Endothelial cell of umbilical vein (primary cell): ENCODE measurements at regions not wholly inside any gene's neighbourhood (a gene's known extent, or its start where the extent isn't known, plus 50 kb on each side); places are given as distances from the start of the nearest gene placed in this dataset.

Experiments used
- BruUV-seq: library from RNA; stranded (reverse); fragments of 400-500 nt; replicated peaks from 2 replicates; lab custom pipeline; 2021; lab: Mats Ljungman, UMichigan
- CTCF ChIA-PET: fragments of 300-600, 350-600 bp; sonication (Branson Sonifier 250); formaldehyde crosslinking; loops from one replicate; lab custom pipeline; 2021; ENCODE audit warnings: antibody characterized with exemption, inconsistent platforms; lab: Charles Lee
- POLR2A ChIA-PET: fragments of 300-600, 350-600 bp; sonication (Branson Sonifier 250); formaldehyde crosslinking; loops from one replicate; lab custom pipeline; 2021; ENCODE audit warnings: antibody characterized with exemption, inconsistent platforms; lab: Charles Lee
- DNase-seq: peaks from one replicate; pipeline ENCODE4 v3.0.0-alpha.2; 2011; ENCODE audit warnings: low read depth, low spot score
- FAIRE-seq: peaks from 2 replicates; lab custom pipeline; 2011; peaks lifted over from hg19 to GRCh38; lab: Jason Lieb, UNC
- H2AFZ ChIP-seq: 2 replicates; pipeline ENCODE4 v1.6.0; 2012; ENCODE audit warnings: low read depth, low read length, control low read depth, inconsistent platforms
- H3K27ac ChIP-seq: 2 replicates; pipeline ENCODE4 v1.5.1; 2011; ENCODE audit warnings: low read depth, mild to moderate bottlenecking, control low read depth, low read length, moderate library complexity; ENCODE audit not compliant: insufficient read depth
- H3K27me3 ChIP-seq, 2 experiments: 2 replicates each; pipeline versions ENCODE4 v1.6.0 to v1.6.1; 2011; ENCODE audit warnings: low read length in 2 of 2, mixed read lengths in 1 of 2; ENCODE audit not compliant: control insufficient read depth in 2 of 2, insufficient read depth in 2 of 2
- H3K36me3 ChIP-seq, 2 experiments: 2 replicates in 1 of 2; 3 replicates in 1 of 2; pipeline ENCODE4 v1.5.1; 2011; ENCODE audit warnings: low read length in 2 of 2, mild to moderate bottlenecking in 1 of 2, moderate library complexity in 1 of 2; ENCODE audit not compliant: control insufficient read depth in 2 of 2, insufficient read depth in 2 of 2; ENCODE audit errors: extremely low read depth in 1 of 2
- H3K4me1 ChIP-seq: 3 replicates; pipeline ENCODE4 v1.5.1; 2011; ENCODE audit warnings: mild to moderate bottlenecking, low read length; ENCODE audit not compliant: control insufficient read depth, insufficient read depth; ENCODE audit errors: extremely low read depth
- H3K4me2 ChIP-seq: 2 replicates; pipeline ENCODE4 v1.6.1; 2011; ENCODE audit warnings: low read length, control low read depth, mixed read lengths; ENCODE audit not compliant: insufficient read depth
- H3K4me3 ChIP-seq, 3 experiments: fragments of 200-600 bp in 1 of 3; sonication (generic), shearing (Covaris generic) in 1 of 3; replicated peaks in 1 of 3; 2 replicates each; pipeline ENCODE4 v1.5.1; 2011 to 2016; ENCODE audit warnings: control low read depth in 3 of 3, low read length in 3 of 3, mild to moderate bottlenecking in 2 of 3, inconsistent platforms in 1 of 3, low read depth in 1 of 3, moderate library complexity in 1 of 3; ENCODE audit not compliant: insufficient read depth in 1 of 3
- H3K79me2 ChIP-seq: 2 replicates; pipeline ENCODE4 v1.6.0; 2012; ENCODE audit warnings: low read length, inconsistent platforms; ENCODE audit not compliant: control insufficient read depth, insufficient read depth
- H3K9ac ChIP-seq: replicated peaks from 2 replicates; pipeline ENCODE3; 2011; ENCODE audit warnings: low read length, control low read depth; ENCODE audit not compliant: insufficient read depth; ENCODE audit errors: extremely low read depth
- H3K9me1 ChIP-seq: replicated peaks from 3 replicates; pipeline ENCODE4 v1.6.0; 2011; ENCODE audit warnings: mild to moderate bottlenecking, low read length; ENCODE audit not compliant: control insufficient read depth, insufficient read depth; ENCODE audit errors: extremely low read depth
- H3K9me3 ChIP-seq: replicated peaks from 2 replicates; pipeline ENCODE4 v1.5.1; 2012; ENCODE audit warnings: low read length, inconsistent platforms; ENCODE audit not compliant: control insufficient read depth, insufficient read depth
- H4K20me1 ChIP-seq: replicated peaks from 2 replicates; pipeline ENCODE3; 2011; ENCODE audit warnings: mild to moderate bottlenecking, low read length; ENCODE audit not compliant: control insufficient read depth, insufficient read depth; ENCODE audit errors: extremely low read depth
- EZH2 ChIP-seq: IDR thresholded peaks from 2 replicates; pipeline ENCODE4 v1.6.1; 2012; ENCODE audit warnings: borderline replicate concordance, low read depth, mild to moderate bottlenecking, moderate library complexity, low read length, inconsistent platforms; ENCODE audit not compliant: severe bottlenecking
- FOS ChIP-seq: IDR thresholded peaks from 2 replicates; pipeline ENCODE4 v1.6.1; 2011; ENCODE audit warnings: mild to moderate bottlenecking, low read length, moderate library complexity, borderline replicate concordance; ENCODE audit not compliant: insufficient read depth
- GATA2 ChIP-seq: IDR thresholded peaks from 2 replicates; pipeline ENCODE4 v1.7.0; 2011; ENCODE audit warnings: low read depth, mild to moderate bottlenecking, moderate library complexity, mixed read lengths, low read length; ENCODE audit not compliant: insufficient read length, insufficient read depth
- JUN ChIP-seq: IDR thresholded peaks from 2 replicates; pipeline ENCODE4 v1.6.1; 2011; ENCODE audit warnings: borderline replicate concordance, low read depth; ENCODE audit not compliant: insufficient read length, insufficient read depth
- MYC ChIP-seq: IDR thresholded peaks from one replicate; pipeline ENCODE4 v1.6.1; 2011; ENCODE audit warnings: mild to moderate bottlenecking, low read depth, low read length
- POLR2A ChIP-seq: IDR thresholded peaks from 2 replicates; pipeline ENCODE4 v1.6.1; 2012; ENCODE audit warnings: low read depth, mild to moderate bottlenecking, control low read depth, low read length
- POLR2AphosphoS5 ChIP-seq: IDR thresholded peaks from 2 replicates; pipeline ENCODE4 v1.6.1; 2012; ENCODE audit warnings: low read depth, mild to moderate bottlenecking, control low read depth, low read length, moderate library complexity; ENCODE audit not compliant: insufficient read depth
- dilution Hi-C: fragments of 300-500 bp; cut with MboI; formaldehyde crosslinking; loops from one replicate; pipeline ENCODE4 v1.15.0; 2019; ENCODE audit warnings: low sequenced_read_pairs; ENCODE audit not compliant: extremely low pct_ligation_motif_present
- intact Hi-C: fragments of 100-400 bp; cut with micrococcal nuclease; formaldehyde crosslinking; loops from one replicate; pipeline ENCODE4 v1.10.0; 2022
- TF ChIP-seq, protein P1 (sequence below): IDR thresholded peaks from 2 replicates; pipeline ENCODE4 v1.6.1; 2011; ENCODE audit not compliant: insufficient read depth, insufficient read length
- TF ChIP-seq, protein P2 (sequence below), 2 donors: IDR thresholded peaks; 1 replicate in 1 of 2; 2 replicates in 1 of 2; pipeline ENCODE4 v1.5.1; 2011; ENCODE audit warnings: low read length in 2 of 2, mild to moderate bottlenecking in 2 of 2, moderate library complexity in 2 of 2, control low read depth in 1 of 2, inconsistent platforms in 1 of 2, low read depth in 1 of 2; ENCODE audit not compliant: insufficient read depth in 1 of 2; ENCODE audit errors: extremely low read depth in 1 of 2

DNA sequence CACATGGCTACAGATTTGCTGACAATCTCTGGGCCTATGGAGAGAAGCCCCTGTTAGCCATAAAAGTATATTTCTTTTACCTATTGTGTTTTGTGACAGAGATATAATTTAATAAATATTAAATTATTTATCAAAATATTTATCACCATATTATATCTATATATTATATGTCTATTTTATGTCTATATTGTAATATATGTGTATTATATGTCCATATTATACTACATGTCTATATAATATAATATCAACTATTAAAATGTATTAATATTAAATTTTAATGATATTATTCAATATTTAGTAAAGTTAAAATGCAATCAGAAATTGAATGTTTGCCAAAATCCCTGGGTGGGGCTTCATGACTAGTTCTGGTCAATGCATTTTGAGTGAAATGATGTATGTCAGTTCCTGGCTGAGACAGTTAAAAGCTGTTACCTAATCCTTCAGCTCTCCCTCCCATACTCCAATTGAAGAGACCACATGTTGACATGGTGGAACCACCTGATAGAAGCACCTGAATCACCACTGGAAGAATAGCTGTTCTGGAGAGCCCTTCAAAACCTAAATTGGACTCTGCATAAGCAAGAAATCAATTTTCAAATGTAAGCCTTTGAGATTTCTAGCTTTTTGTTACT lies 357.3 kb upstream of the DDHD1 start:
- Histone ChIP-seq H3K79me2 (no peaks in the 10 kb centered on the region), H3K9me1 (no peaks in the 10 kb centered on the region), H3K4me3 (no peak overlapping the region), H3K27ac (no peak overlapping the region), H3K9me3 (no peaks in the 10 kb centered on the region), H3K27me3 (peaks cover 3 to 5% of the 10 kb centered on the region in 2 experiments), H3K4me1 (no peaks in the 10 kb centered on the region), H3K4me2 (no peak overlapping the region), H3K36me3 (no peaks in the 10 kb centered on the region), H3K9ac (no peak overlapping the region), H2AFZ (no peak overlapping the region), H4K20me1 (no peaks in the 10 kb centered on the region)
- no TSS peak for BruUV-seq
- intact Hi-C loops = no loop called here
- FAIRE-seq = no peak
- ChIA-PET CTCF (no interaction called here), POLR2A (no interaction called here)
- DNase-seq = no peak
- TF ChIP-seq MYC (no peak), POLR2A (no peak), EZH2 (no peak), GATA2 (no peak), JUN (no peak), POLR2AphosphoS5 (no peak), FOS (no peak)
- TF ChIP-seq, protein P1, sequence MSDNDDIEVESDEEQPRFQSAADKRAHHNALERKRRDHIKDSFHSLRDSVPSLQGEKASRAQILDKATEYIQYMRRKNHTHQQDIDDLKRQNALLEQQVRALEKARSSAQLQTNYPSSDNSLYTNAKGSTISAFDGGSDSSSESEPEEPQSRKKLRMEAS = no peak
- TF ChIP-seq, protein P2, sequence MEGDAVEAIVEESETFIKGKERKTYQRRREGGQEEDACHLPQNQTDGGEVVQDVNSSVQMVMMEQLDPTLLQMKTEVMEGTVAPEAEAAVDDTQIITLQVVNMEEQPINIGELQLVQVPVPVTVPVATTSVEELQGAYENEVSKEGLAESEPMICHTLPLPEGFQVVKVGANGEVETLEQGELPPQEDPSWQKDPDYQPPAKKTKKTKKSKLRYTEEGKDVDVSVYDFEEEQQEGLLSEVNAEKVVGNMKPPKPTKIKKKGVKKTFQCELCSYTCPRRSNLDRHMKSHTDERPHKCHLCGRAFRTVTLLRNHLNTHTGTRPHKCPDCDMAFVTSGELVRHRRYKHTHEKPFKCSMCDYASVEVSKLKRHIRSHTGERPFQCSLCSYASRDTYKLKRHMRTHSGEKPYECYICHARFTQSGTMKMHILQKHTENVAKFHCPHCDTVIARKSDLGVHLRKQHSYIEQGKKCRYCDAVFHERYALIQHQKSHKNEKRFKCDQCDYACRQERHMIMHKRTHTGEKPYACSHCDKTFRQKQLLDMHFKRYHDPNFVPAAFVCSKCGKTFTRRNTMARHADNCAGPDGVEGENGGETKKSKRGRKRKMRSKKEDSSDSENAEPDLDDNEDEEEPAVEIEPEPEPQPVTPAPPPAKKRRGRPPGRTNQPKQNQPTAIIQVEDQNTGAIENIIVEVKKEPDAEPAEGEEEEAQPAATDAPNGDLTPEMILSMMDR (IDR thresholded peaks at IDR 0.05; ENCODE audit: extremely low read depth in 1 of 2, insufficient read depth in 1 of 2, low read depth in 1 of 2, low read length in 2 of 2) = no peak
- dilution Hi-C loops = no loop called here
